Mesenchymal stem cell (in vitro differentiated cells and primary cell): ENCODE measurements at regions not wholly inside any gene's neighbourhood (a gene's known extent, or its start where the extent isn't known, plus 50 kb on each side); places are given as distances from the start of the nearest gene placed in this dataset.

Source experiments
- DNase-seq: peaks from one replicate; pipeline ENCODE4 v3.0.0-alpha.2; 2013
- H2AFZ ChIP-seq: one replicate; pipeline ENCODE4 v1.6.1; 2013; ENCODE audit warnings: low read depth, mild to moderate bottlenecking, control low read depth, inconsistent platforms, low read length, moderate library complexity
- H2AK5ac ChIP-seq: 2 replicates; pipeline ENCODE4 v1.6.1; 2013; ENCODE audit warnings: low read length, moderate library complexity, mild to moderate bottlenecking, inconsistent platforms; ENCODE audit not compliant: severe bottlenecking
- H2BK120ac ChIP-seq: one replicate; pipeline ENCODE4 v1.6.1; 2013; ENCODE audit warnings: low read depth, mild to moderate bottlenecking, inconsistent platforms, low read length, moderate library complexity
- H2BK12ac ChIP-seq, 2 experiments: one replicate each; pipeline ENCODE4 v1.6.1; 2013; ENCODE audit warnings: inconsistent platforms in 2 of 2, low read length in 2 of 2, mild to moderate bottlenecking in 2 of 2, moderate library complexity in 2 of 2, control low read depth in 1 of 2
- H2BK15ac ChIP-seq: one replicate; pipeline ENCODE4 v1.6.1; 2013; ENCODE audit warnings: mild to moderate bottlenecking, low read depth, inconsistent platforms; ENCODE audit not compliant: poor library complexity, severe bottlenecking
- H2BK5ac ChIP-seq: 2 replicates; pipeline ENCODE4 v1.6.1; 2013; ENCODE audit warnings: low read depth, mild to moderate bottlenecking, low read length, control low read depth, inconsistent platforms; ENCODE audit not compliant: poor library complexity, severe bottlenecking
- H3K14ac ChIP-seq, 2 experiments: one replicate each; pipeline ENCODE4 v1.6.1; 2013; ENCODE audit warnings: inconsistent platforms in 2 of 2, low read length in 2 of 2, control low read depth in 1 of 2, mild to moderate bottlenecking in 1 of 2, moderate library complexity in 1 of 2
- H3K18ac ChIP-seq, 2 experiments: one replicate each; pipeline ENCODE4 v1.6.1; 2013; ENCODE audit warnings: inconsistent platforms in 2 of 2, low read length in 2 of 2, control low read depth in 1 of 2, low read depth in 1 of 2, mild to moderate bottlenecking in 1 of 2
- H3K23ac ChIP-seq, 2 experiments: one replicate each; pipeline ENCODE4 v1.6.1; 2013; ENCODE audit warnings: inconsistent platforms in 2 of 2, low read length in 2 of 2, mild to moderate bottlenecking in 2 of 2, moderate library complexity in 2 of 2, control low read depth in 1 of 2
- H3K27ac ChIP-seq: 2 replicates; pipeline ENCODE4 v1.5.1; 2013; ENCODE audit warnings: mild to moderate bottlenecking, moderate library complexity, low read length, control low read depth, inconsistent platforms; ENCODE audit not compliant: poor library complexity, severe bottlenecking
- H3K27me3 ChIP-seq, 2 experiments: 2 replicates each; pipeline versions ENCODE4 v1.6.1 to v1.7.0; 2013; ENCODE audit warnings: low read length in 2 of 2, mild to moderate bottlenecking in 2 of 2, moderate library complexity in 2 of 2, control low read depth in 1 of 2, inconsistent platforms in 1 of 2; ENCODE audit not compliant: control insufficient read depth in 1 of 2, insufficient read depth in 1 of 2
- H3K36me3 ChIP-seq, 2 experiments: 2 replicates each; pipeline versions ENCODE4 v1.6.1 to v1.7.0; 2013; ENCODE audit warnings: low read length in 2 of 2, control low read depth in 1 of 2, inconsistent platforms in 1 of 2, low read depth in 1 of 2, mild to moderate bottlenecking in 1 of 2; ENCODE audit not compliant: insufficient read depth in 2 of 2, control insufficient read depth in 1 of 2
- H3K4ac ChIP-seq, 2 experiments: one replicate each; pipeline ENCODE4 v1.6.1; 2013; ENCODE audit warnings: inconsistent platforms in 2 of 2, low read length in 2 of 2, mild to moderate bottlenecking in 2 of 2, moderate library complexity in 2 of 2, control low read depth in 1 of 2, low read depth in 1 of 2
- H3K4me1 ChIP-seq: 2 replicates; pipeline ENCODE4 v1.6.1; 2013; ENCODE audit warnings: low read depth, low read length, control low read depth; ENCODE audit not compliant: control insufficient read depth, insufficient read depth
- H3K4me2 ChIP-seq: 2 replicates; pipeline ENCODE4 v1.6.1; 2013; ENCODE audit warnings: low read length, mild to moderate bottlenecking, inconsistent platforms; ENCODE audit not compliant: poor library complexity, severe bottlenecking
- H3K4me3 ChIP-seq, 2 experiments: 2 replicates each; pipeline versions ENCODE4 v1.5.1 to v1.7.0; 2013; ENCODE audit warnings: low read length in 2 of 2, mild to moderate bottlenecking in 2 of 2, control low read depth in 1 of 2, low read depth in 1 of 2; ENCODE audit not compliant: insufficient read depth in 1 of 2
- H3K79me1 ChIP-seq: replicated peaks from 2 replicates; pipeline ENCODE4 v1.6.1; 2013; ENCODE audit warnings: mild to moderate bottlenecking, control low read depth, low read length, inconsistent platforms; ENCODE audit not compliant: poor library complexity, severe bottlenecking
- H3K9ac ChIP-seq: 2 replicates; pipeline ENCODE4 v1.7.0; 2013; ENCODE audit warnings: mild to moderate bottlenecking, low read length, moderate library complexity
- H3K9me3 ChIP-seq: 2 replicates; pipeline ENCODE4 v1.7.0; 2013; ENCODE audit warnings: mild to moderate bottlenecking, low read length; ENCODE audit not compliant: control insufficient read depth
- H4K8ac ChIP-seq: one replicate; pipeline ENCODE4 v1.6.1; 2013; ENCODE audit warnings: inconsistent platforms, mild to moderate bottlenecking, low read length, moderate library complexity
- H4K91ac ChIP-seq: one replicate; pipeline ENCODE4 v1.6.1; 2013; ENCODE audit warnings: mild to moderate bottlenecking, low read length, inconsistent platforms
- WGBS: methylation state at CpG from one replicate; pipeline ENCODE4 v1.1.7; 2013; ENCODE audit warnings: mixed read lengths; 5-methylcytosine and 5-hydroxymethylcytosine counted together

DNA sequence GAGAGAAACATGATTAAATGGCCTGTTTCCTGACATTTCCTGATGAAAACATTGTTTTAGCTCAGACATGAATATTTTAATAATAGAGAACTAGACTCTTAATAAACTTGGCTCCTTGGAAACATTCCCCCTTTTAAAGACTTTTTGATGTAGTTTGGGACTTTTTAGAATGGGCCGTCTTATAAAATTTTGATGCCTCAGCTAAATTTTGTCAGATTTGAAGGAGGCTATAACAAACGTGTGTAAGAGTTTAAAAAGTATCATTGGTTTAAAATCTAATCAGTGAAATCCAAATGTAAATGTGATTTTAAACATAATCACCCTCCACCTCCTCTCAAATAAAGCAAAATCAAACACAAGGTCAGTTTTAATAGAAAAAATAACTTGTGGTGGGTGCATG lies 200.9 kb downstream of the CLIC5 start:
- no peak overlapping the region for H3K14ac ChIP-seq
- no peak overlapping the region for H2BK5ac ChIP-seq
- no peak for DNase-seq
- no peaks in the 10 kb centered on the region for H3K79me1 ChIP-seq
- H4K91ac ChIP-seq = no peak overlapping the region
- no peak overlapping the region for H2BK15ac ChIP-seq
- H3K27ac ChIP-seq = no peak overlapping the region
- H3K9ac ChIP-seq = no peak overlapping the region
- no peak overlapping the region for H2AFZ ChIP-seq
- no peak overlapping the region for H2AK5ac ChIP-seq
- H3K18ac ChIP-seq = no peak overlapping the region
- no peak overlapping the region for H2BK12ac ChIP-seq
- H3K27me3 ChIP-seq = peaks cover 0 to 4% of the 10 kb centered on the region in 2 experiments
- peaks cover 4% of the 10 kb centered on the region for H3K4me1 ChIP-seq
- no peak overlapping the region for H3K4ac ChIP-seq
- H3K4me3 ChIP-seq = no peak overlapping the region
- H3K9me3 ChIP-seq = no peaks in the 10 kb centered on the region
- WGBS = no CpG with 5 or more reads among the region's 2 CpGs
- no peak overlapping the region for H3K23ac ChIP-seq
- no peak overlapping the region for H3K4me2 ChIP-seq
- H3K36me3 ChIP-seq = no peaks in the 10 kb centered on the region
- no peak overlapping the region for H4K8ac ChIP-seq
- no peak overlapping the region for H2BK120ac ChIP-seq

- Histone ChIP-seq H3K27ac (no peak overlapping the region), H3K14ac (no peak overlapping the region), H3K4me2 (no peak overlapping the region), H4K91ac (no peak overlapping the region), H3K9ac (no peak overlapping the region), H3K4me3 (no peak overlapping the region), H2BK5ac (no peak overlapping the region), H3K18ac (no peak overlapping the region), H2AK5ac (no peak overlapping the region), H3K4ac (no peak overlapping the region), H3K27me3 (peaks cover 0 to 4% of the 10 kb centered on the region in 2 experiments), H3K79me1 (no peaks in the 10 kb centered on the region), H2AFZ (no peak overlapping the region), H3K9me3 (no peaks in the 10 kb centered on the region), H4K8ac (no peak overlapping the region), H2BK12ac (no peak overlapping the region), H2BK120ac (no peak overlapping the region), H3K36me3 (no peaks in the 10 kb centered on the region), H3K4me1 (peaks cover 2% of the 10 kb centered on the region), H2BK15ac (no peak overlapping the region), H3K23ac (no peak overlapping the region)
- 80% methylated on average over 3 of the region's 3 CpGs for WGBS
- DNase-seq = no peak
These were observed 201.7 kb downstream of the CLIC5 start for GRCh38 chr6:45813943-45814342.

DNA sequence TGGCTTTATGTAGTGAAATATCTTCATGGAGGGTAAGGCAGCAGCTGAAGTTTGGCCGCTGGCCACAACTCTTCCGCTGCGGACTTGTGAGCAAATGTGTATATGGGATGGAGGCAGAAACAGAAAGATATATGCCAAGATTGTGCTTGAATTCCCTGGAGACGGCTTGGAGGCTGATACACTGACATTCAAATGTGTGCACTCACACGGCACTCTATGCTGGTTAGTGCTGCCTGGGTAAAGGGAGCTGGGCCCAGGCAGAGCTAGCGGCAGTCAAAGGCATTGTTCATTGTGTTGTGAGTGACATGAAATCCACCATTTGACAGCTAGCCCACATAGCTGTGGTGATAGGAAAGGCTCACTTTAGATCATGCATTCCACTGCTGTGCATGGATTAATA lies 202.7 kb downstream of the CLIC5 start:
- Histone ChIP-seq H2BK12ac (no peak overlapping the region), H2AFZ (no peak overlapping the region)

DNA sequence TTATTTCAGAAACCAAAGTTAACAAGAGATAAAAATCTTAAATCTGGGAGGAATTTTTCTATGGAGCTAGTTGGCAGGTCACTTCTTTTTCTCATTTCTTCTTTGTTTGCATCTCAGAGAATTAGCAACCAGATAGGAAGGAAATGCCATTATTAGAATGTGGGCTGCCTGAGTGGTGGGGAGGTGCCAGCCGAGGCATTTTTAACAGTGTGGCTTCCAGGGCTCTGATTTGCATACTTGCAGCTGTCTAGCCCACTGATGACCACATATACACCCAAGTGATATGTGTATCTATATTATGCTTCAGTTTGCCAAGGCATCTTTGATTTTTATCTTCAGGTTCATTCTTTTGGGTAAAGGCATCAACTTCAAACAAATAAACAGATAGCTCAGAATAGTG lies 206.7 kb downstream of the CLIC5 start:
- H3K23ac ChIP-seq = no peak overlapping the region
- 60% methylated on average over 1 of the region's 1 CpG for WGBS
- no peak overlapping the region for H2BK120ac ChIP-seq
- H3K4me1 ChIP-seq = no peaks in the 10 kb centered on the region
- H3K36me3 ChIP-seq = no peaks in the 10 kb centered on the region
- DNase-seq = no peak
- no peak overlapping the region for H2AFZ ChIP-seq
- no peak overlapping the region for H2AK5ac ChIP-seq
- H3K9me3 ChIP-seq = no peaks in the 10 kb centered on the region
- H2BK5ac ChIP-seq = no peak overlapping the region
- H3K14ac ChIP-seq = no peak overlapping the region
- H3K4me2 ChIP-seq = no peak overlapping the region
- H3K9ac ChIP-seq = no peak overlapping the region
- peaks cover 0 to 4% of the 10 kb centered on the region in 2 experiments for H3K27me3 ChIP-seq
- H3K79me1 ChIP-seq = no peaks in the 10 kb centered on the region
- H3K27ac ChIP-seq = no peak overlapping the region
- no peak overlapping the region for H3K18ac ChIP-seq
- no peak overlapping the region for H3K4me3 ChIP-seq
- no peak overlapping the region for H2BK15ac ChIP-seq
- H2BK12ac ChIP-seq = no peak overlapping the region
- H3K4ac ChIP-seq = no peak overlapping the region
- H4K8ac ChIP-seq = no peak overlapping the region
- H4K91ac ChIP-seq = no peak overlapping the region

More for the DNA sequence above, 202.7 kb downstream of the CLIC5 start:
- H3K36me3 ChIP-seq = no peaks in the 10 kb centered on the region
- no peak overlapping the region for H3K4me3 ChIP-seq
- H4K91ac ChIP-seq = no peak overlapping the region
- H3K4ac ChIP-seq = no peak overlapping the region
- DNase-seq = no peak
- no peaks in the 10 kb centered on the region for H3K9me3 ChIP-seq
- H3K18ac ChIP-seq = no peak overlapping the region
- H3K27ac ChIP-seq = no peak overlapping the region
- H2BK15ac ChIP-seq = no peak overlapping the region
- H3K79me1 ChIP-seq = no peaks in the 10 kb centered on the region
- H2BK120ac ChIP-seq = no peak overlapping the region
- H4K8ac ChIP-seq = no peak overlapping the region
- peaks cover 2% of the 10 kb centered on the region for H3K4me1 ChIP-seq
- 97% methylated on average over 6 of the region's 6 CpGs for WGBS
- H3K23ac ChIP-seq = no peak overlapping the region
- no peak overlapping the region for H3K14ac ChIP-seq
- H2AK5ac ChIP-seq = no peak overlapping the region
- H2BK5ac ChIP-seq = no peak overlapping the region
- no peak overlapping the region for H3K9ac ChIP-seq
- peaks cover 0 to 4% of the 10 kb centered on the region in 2 experiments for H3K27me3 ChIP-seq
- H3K4me2 ChIP-seq = no peak overlapping the region
